ENCODE measurements at regions not wholly inside any gene's neighbourhood (a gene's known extent, or its start where the extent isn't known, plus 50 kb on each side); places are given as distances from the start of the nearest gene placed in this dataset.

DNA sequence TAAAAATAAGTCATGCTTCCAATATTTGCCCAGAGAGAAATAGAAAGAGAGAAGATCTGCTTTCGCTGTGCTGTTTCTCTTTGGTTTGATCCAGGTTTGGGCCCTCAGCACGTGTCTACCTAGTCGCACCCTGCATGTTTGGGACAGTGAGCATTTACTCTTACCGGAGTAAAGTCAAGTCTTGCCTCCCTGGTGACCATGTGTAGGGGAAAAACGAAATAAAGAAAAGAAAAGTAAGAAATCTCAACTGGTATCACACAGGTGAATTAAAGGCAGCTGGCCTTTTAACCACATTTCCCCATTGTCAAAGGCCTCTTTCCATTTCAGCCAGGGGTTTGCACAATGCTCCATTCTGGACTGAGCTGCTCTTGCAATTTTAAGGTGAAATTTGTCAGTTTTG lies 619.4 kb downstream of the VRK1 start:
- DNase-seq (ENCODE audit: low read depth) (no peak), FAIRE-seq (no peak)
- H3K9me3 ChIP-seq (ENCODE audit: insufficient read depth, low read depth, low read length), result no peaks in the 10 kb centered on the region
- H3K27me3 ChIP-seq (ENCODE audit: insufficient read depth, low read length), result peaks cover 13% of the 10 kb centered on the region
- TF ChIP-seq, protein P1, sequence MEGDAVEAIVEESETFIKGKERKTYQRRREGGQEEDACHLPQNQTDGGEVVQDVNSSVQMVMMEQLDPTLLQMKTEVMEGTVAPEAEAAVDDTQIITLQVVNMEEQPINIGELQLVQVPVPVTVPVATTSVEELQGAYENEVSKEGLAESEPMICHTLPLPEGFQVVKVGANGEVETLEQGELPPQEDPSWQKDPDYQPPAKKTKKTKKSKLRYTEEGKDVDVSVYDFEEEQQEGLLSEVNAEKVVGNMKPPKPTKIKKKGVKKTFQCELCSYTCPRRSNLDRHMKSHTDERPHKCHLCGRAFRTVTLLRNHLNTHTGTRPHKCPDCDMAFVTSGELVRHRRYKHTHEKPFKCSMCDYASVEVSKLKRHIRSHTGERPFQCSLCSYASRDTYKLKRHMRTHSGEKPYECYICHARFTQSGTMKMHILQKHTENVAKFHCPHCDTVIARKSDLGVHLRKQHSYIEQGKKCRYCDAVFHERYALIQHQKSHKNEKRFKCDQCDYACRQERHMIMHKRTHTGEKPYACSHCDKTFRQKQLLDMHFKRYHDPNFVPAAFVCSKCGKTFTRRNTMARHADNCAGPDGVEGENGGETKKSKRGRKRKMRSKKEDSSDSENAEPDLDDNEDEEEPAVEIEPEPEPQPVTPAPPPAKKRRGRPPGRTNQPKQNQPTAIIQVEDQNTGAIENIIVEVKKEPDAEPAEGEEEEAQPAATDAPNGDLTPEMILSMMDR (IDR thresholded peaks at IDR 0.05; ENCODE audit: insufficient read depth, low read depth, low read length), result no peak
- no peak for TF ChIP-seq EZH2 (IDR thresholded peaks at IDR 0.05; ENCODE audit: insufficient read depth, low read length)
- Mint-ChIP-seq H3K27me3 (ENCODE audit: low read depth, unreplicated experiment) (peaks cover 16% of the 10 kb centered on the region), H3K4me3 (ENCODE audit: unreplicated experiment) (no peak overlapping the region), H3K27ac (ENCODE audit: unreplicated experiment) (no peak overlapping the region), H3K4me1 (ENCODE audit: low read depth, unreplicated experiment) (no peaks in the 10 kb centered on the region), H3K36me3 (ENCODE audit: low read depth, unreplicated experiment) (no peaks in the 10 kb centered on the region), H3K9me3 (ENCODE audit: unreplicated experiment) (no peaks in the 10 kb centered on the region)
- no peak overlapping the region for H3K4me2 ChIP-seq (ENCODE audit: low read length)
- H3K36me3 ChIP-seq (ENCODE audit: insufficient read depth, low read length), result no peaks in the 10 kb centered on the region
- H3K4me3 ChIP-seq (ENCODE audit: insufficient read depth, low read depth, low read length), result no peak overlapping the region
- H4K20me1 ChIP-seq (ENCODE audit: insufficient read depth, low read length), result no peaks in the 10 kb centered on the region
- H2AFZ ChIP-seq (ENCODE audit: low read depth, low read length), result no peak overlapping the region
- no peak overlapping the region for H3K27ac ChIP-seq (ENCODE audit: low read depth, low read length)
- H3K79me2 ChIP-seq (ENCODE audit: insufficient read depth, low read length), result no peaks in the 10 kb centered on the region
- no peak overlapping the region for H3K9ac ChIP-seq (ENCODE audit: low read length)
- no peaks in the 10 kb centered on the region for H3K4me1 ChIP-seq (ENCODE audit: insufficient read depth, low read length)

DNA sequence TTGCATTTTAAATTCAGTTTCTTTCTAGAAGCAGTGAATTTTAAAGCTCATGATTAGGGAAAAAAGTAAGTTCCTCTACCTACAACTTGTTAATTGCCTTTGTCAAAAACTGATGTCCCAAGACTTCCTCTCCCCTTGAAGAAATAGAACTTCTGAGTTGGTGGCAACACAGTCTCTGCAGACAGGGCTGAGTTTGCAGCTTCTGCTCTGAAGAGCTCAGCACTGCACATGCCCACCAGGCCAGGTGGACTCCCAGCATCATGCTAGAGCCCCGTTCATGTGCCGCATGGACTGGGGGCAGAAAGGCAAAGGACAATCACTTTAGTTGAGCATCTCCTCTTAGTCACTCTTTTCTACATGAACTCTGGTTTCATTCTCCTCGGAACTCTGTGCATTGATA lies 620.1 kb downstream of the VRK1 start:
- no peaks in the 10 kb centered on the region for H3K36me3 ChIP-seq (ENCODE audit: insufficient read depth, low read length)
- H4K20me1 ChIP-seq (ENCODE audit: insufficient read depth, low read length), result no peaks in the 10 kb centered on the region
- TF ChIP-seq, protein P1 (IDR thresholded peaks at IDR 0.05; ENCODE audit: insufficient read depth, low read depth, low read length), result no peak
- TF ChIP-seq EZH2 (IDR thresholded peaks at IDR 0.05; ENCODE audit: insufficient read depth, low read length), result no peak
- H3K27ac ChIP-seq (ENCODE audit: low read depth, low read length), result no peak overlapping the region
- H3K9me3 Mint-ChIP-seq (ENCODE audit: unreplicated experiment), result no peaks in the 10 kb centered on the region
- no peaks in the 10 kb centered on the region for H3K36me3 Mint-ChIP-seq (ENCODE audit: low read depth, unreplicated experiment)
- FAIRE-seq (no peak), DNase-seq (ENCODE audit: low read depth) (no peak)
- H3K27me3 Mint-ChIP-seq (ENCODE audit: low read depth, unreplicated experiment), result peaks cover 16% of the 10 kb centered on the region
- H3K4me3 ChIP-seq (ENCODE audit: insufficient read depth, low read depth, low read length), result no peak overlapping the region
- H3K4me3 Mint-ChIP-seq (ENCODE audit: unreplicated experiment), result no peak overlapping the region
- no peak overlapping the region for H3K9ac ChIP-seq (ENCODE audit: low read length)
- no peak overlapping the region for H3K27ac Mint-ChIP-seq (ENCODE audit: unreplicated experiment)
- no peaks in the 10 kb centered on the region for H3K79me2 ChIP-seq (ENCODE audit: insufficient read depth, low read length)
- no peak overlapping the region for H2AFZ ChIP-seq (ENCODE audit: low read depth, low read length)
- H3K4me1 ChIP-seq (ENCODE audit: insufficient read depth, low read length), result no peaks in the 10 kb centered on the region
- H3K4me2 ChIP-seq (ENCODE audit: low read length), result no peak overlapping the region
- peaks cover 11% of the 10 kb centered on the region for H3K27me3 ChIP-seq (ENCODE audit: insufficient read depth, low read length)
- H3K4me1 Mint-ChIP-seq (ENCODE audit: low read depth, unreplicated experiment), result no peaks in the 10 kb centered on the region
- H3K9me3 ChIP-seq (ENCODE audit: insufficient read depth, low read depth, low read length), result no peaks in the 10 kb centered on the region

DNA sequence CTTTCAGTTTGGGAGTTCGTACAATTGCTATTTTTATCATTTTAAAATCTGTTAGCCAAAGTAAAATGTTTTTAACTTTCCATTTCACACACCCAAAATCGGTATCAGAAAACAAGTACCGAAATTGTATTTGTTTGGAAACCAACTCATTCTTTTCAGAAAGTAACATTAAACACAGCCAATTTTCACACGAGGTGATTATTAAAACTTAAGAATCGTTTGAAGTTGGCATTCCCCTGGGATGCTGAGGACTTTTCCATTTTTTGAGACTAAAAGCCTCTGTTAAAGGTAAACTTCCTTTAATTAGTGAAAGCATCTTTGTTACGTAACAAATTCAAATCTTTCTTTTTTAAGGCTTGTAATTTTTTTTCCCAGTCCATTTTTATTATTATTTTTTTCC lies 623.0 kb downstream of the VRK1 start:
- peaks cover 20% of the 10 kb centered on the region for H3K27me3 Mint-ChIP-seq (ENCODE audit: low read depth, unreplicated experiment)
- FAIRE-seq (no peak), DNase-seq (ENCODE audit: low read depth) (no peak)
- no peaks in the 10 kb centered on the region for H3K27me3 ChIP-seq (ENCODE audit: insufficient read depth, low read length)
- no peaks in the 10 kb centered on the region for H4K20me1 ChIP-seq (ENCODE audit: insufficient read depth, low read length)
- no peak overlapping the region for H3K27ac Mint-ChIP-seq (ENCODE audit: unreplicated experiment)
- no peak overlapping the region for H3K27ac ChIP-seq (ENCODE audit: low read depth, low read length)
- no peaks in the 10 kb centered on the region for H3K36me3 ChIP-seq (ENCODE audit: insufficient read depth, low read length)
- no peaks in the 10 kb centered on the region for H3K36me3 Mint-ChIP-seq (ENCODE audit: low read depth, unreplicated experiment)
- no peak overlapping the region for H3K9ac ChIP-seq (ENCODE audit: low read length)
- no peak overlapping the region for H3K4me3 ChIP-seq (ENCODE audit: insufficient read depth, low read depth, low read length)
- H3K9me3 ChIP-seq (ENCODE audit: insufficient read depth, low read depth, low read length), result no peaks in the 10 kb centered on the region
- no peaks in the 10 kb centered on the region for H3K4me1 ChIP-seq (ENCODE audit: insufficient read depth, low read length)
- no peaks in the 10 kb centered on the region for H3K9me3 Mint-ChIP-seq (ENCODE audit: unreplicated experiment)
- H3K4me1 Mint-ChIP-seq (ENCODE audit: low read depth, unreplicated experiment), result no peaks in the 10 kb centered on the region
- H3K4me3 Mint-ChIP-seq (ENCODE audit: unreplicated experiment), result no peak overlapping the region
- no peak overlapping the region for H3K4me2 ChIP-seq (ENCODE audit: low read length)
- TF ChIP-seq, protein P1 (IDR thresholded peaks at IDR 0.05; ENCODE audit: insufficient read depth, low read depth, low read length), result no peak
- TF ChIP-seq EZH2 (IDR thresholded peaks at IDR 0.05; ENCODE audit: insufficient read depth, low read length), result no peak
- no peaks in the 10 kb centered on the region for H3K79me2 ChIP-seq (ENCODE audit: insufficient read depth, low read length)
- H2AFZ ChIP-seq (ENCODE audit: low read depth, low read length), result no peak overlapping the region

Measured in astrocyte (in vitro differentiated cells and primary cell).